IMR-90 (cell line): ENCODE measurements at regions not wholly inside any gene's neighbourhood (a gene's known extent, or its start where the extent isn't known, plus 50 kb on each side); places are given as distances from the start of the nearest gene placed in this dataset.

ENCODE experiments used
- ATAC-seq: fragments of 200-7000 bp; cut with Tn5 transposase; 2 replicates; pipeline ENCODE4 v1.9.1; 2020; ENCODE audit warnings: low read depth, mild to moderate bottlenecking, moderate library complexity
- BruUV-seq: library from RNA; stranded (reverse); fragments of 400-500 nt; replicated peaks from 2 replicates; lab custom pipeline; 2021; lab: Mats Ljungman, UMichigan
- CTCF ChIA-PET: fragments of 300-600 bp; formaldehyde crosslinking; extraction: SDS; loops from one replicate; lab custom pipeline; 2021; ENCODE audit warnings: antibody characterized with exemption; lab: Yijun Ruan, JAX
- POLR2A ChIA-PET: fragments of 300-600 bp; sonication (Branson Sonifier 250); formaldehyde crosslinking; loops from one replicate; lab custom pipeline; 2022; ENCODE audit warnings: antibody characterized with exemption; ENCODE audit not compliant: unreplicated experiment; lab: Charles Lee
- DNase-seq: peaks from one replicate; pipeline ENCODE4 v3.0.0; 2013
- H2AFZ ChIP-seq: replicated peaks from 2 replicates; pipeline ENCODE3; 2013; ENCODE audit warnings: low read length, mild to moderate bottlenecking; ENCODE audit not compliant: poor library complexity
- H2AK5ac ChIP-seq: 2 replicates; pipeline ENCODE4 v1.6.1; 2013; ENCODE audit warnings: low read depth, low read length, inconsistent platforms
- H2AK9ac ChIP-seq: replicated peaks from 2 replicates; pipeline ENCODE3; 2013; ENCODE audit warnings: mild to moderate bottlenecking, low read depth, low read length, moderate library complexity; ENCODE audit not compliant: poor library complexity
- H2BK120ac ChIP-seq: 2 replicates; pipeline ENCODE4 v1.6.1; 2013; ENCODE audit warnings: low read depth, low read length, inconsistent platforms
- H2BK15ac ChIP-seq: 3 replicates; pipeline ENCODE4 v1.6.1; 2013; ENCODE audit warnings: low read depth, low read length, inconsistent platforms
- H2BK20ac ChIP-seq: 2 replicates; pipeline ENCODE4 v1.6.1; 2013; ENCODE audit warnings: low read depth, mild to moderate bottlenecking, inconsistent platforms, low read length, moderate library complexity
- H2BK5ac ChIP-seq: 2 replicates; pipeline ENCODE4 v1.6.1; 2013; ENCODE audit warnings: mild to moderate bottlenecking, low read depth, low read length, inconsistent platforms; ENCODE audit not compliant: poor library complexity, severe bottlenecking
- H3K14ac ChIP-seq: replicated peaks from 2 replicates; pipeline ENCODE4 v1.6.1; 2013; ENCODE audit warnings: low read depth, low read length, inconsistent platforms
- H3K18ac ChIP-seq: 2 replicates; pipeline ENCODE4 v1.6.1; 2013; ENCODE audit warnings: low read depth, low read length, control low read depth
- H3K23ac ChIP-seq: 2 replicates; pipeline ENCODE4 v1.6.1; 2013; ENCODE audit warnings: low read depth, low read length, inconsistent platforms
- H3K27ac ChIP-seq: 2 replicates; pipeline ENCODE4 v1.5.1; 2013; ENCODE audit warnings: mild to moderate bottlenecking, control low read depth, low read length; ENCODE audit not compliant: insufficient read depth
- H3K27me3 ChIP-seq: 2 replicates; pipeline ENCODE4 v1.6.1; 2013; ENCODE audit warnings: low read length; ENCODE audit not compliant: control insufficient read depth, insufficient read depth
- H3K36me3 ChIP-seq: 2 replicates; pipeline ENCODE4 v1.6.1; 2013; ENCODE audit warnings: low read length, mixed read lengths; ENCODE audit not compliant: control insufficient read depth, insufficient read depth
- H3K4ac ChIP-seq: 2 replicates; pipeline ENCODE4 v1.6.1; 2013; ENCODE audit warnings: low read depth, low read length, inconsistent platforms
- H3K4me1 ChIP-seq: 2 replicates; pipeline ENCODE4 v1.6.1; 2013; ENCODE audit warnings: low read length, mixed read lengths; ENCODE audit not compliant: control insufficient read depth, insufficient read depth
- H3K4me2 ChIP-seq: 2 replicates; pipeline ENCODE4 v1.6.1; 2013; ENCODE audit warnings: low read depth, mild to moderate bottlenecking, control low read depth, low read length, moderate library complexity
- H3K4me3 ChIP-seq: 2 replicates; pipeline ENCODE4 v1.5.1; 2013; ENCODE audit warnings: low read depth, mild to moderate bottlenecking, control low read depth, low read length, moderate library complexity; ENCODE audit not compliant: insufficient read depth
- H3K56ac ChIP-seq: 2 replicates; pipeline ENCODE4 v1.6.1; 2013; ENCODE audit warnings: low read length, inconsistent platforms; ENCODE audit not compliant: insufficient read depth; ENCODE audit errors: extremely low read depth
- H3K79me1 ChIP-seq, 2 experiments: 2 replicates each; pipeline ENCODE4 v1.6.1; 2013; ENCODE audit warnings: low read length in 2 of 2, inconsistent platforms in 1 of 2, low read depth in 1 of 2
- H3K9ac ChIP-seq: 2 replicates; pipeline ENCODE4 v1.6.1; 2013; ENCODE audit warnings: low read depth, low read length, control low read depth
- H3K9me1 ChIP-seq: 2 replicates; pipeline ENCODE4 v1.6.1; 2013; ENCODE audit warnings: low read length, inconsistent platforms; ENCODE audit not compliant: insufficient read depth
- H3K9me3 ChIP-seq: 2 replicates; pipeline ENCODE4 v1.6.1; 2013; ENCODE audit warnings: low read length; ENCODE audit not compliant: control insufficient read depth, insufficient read depth
- H4K20me1 ChIP-seq: 2 replicates; pipeline ENCODE4 v1.6.1; 2013; ENCODE audit warnings: low read length, inconsistent platforms; ENCODE audit not compliant: insufficient read depth
- H4K5ac ChIP-seq: 2 replicates; pipeline ENCODE4 v1.6.1; 2013; ENCODE audit warnings: mild to moderate bottlenecking, low read depth, low read length, control low read depth
- H4K8ac ChIP-seq, 2 experiments: 2 replicates each; pipeline ENCODE4 v1.6.1; 2013; ENCODE audit warnings: low read depth in 2 of 2, low read length in 2 of 2, control low read depth in 1 of 2, inconsistent platforms in 1 of 2
- H4K91ac ChIP-seq: 2 replicates; pipeline ENCODE4 v1.6.1; 2013; ENCODE audit warnings: low read depth, low read length, inconsistent platforms; ENCODE audit not compliant: insufficient read depth
- BHLHE40 ChIP-seq: fragments of 150-350 bp; IDR thresholded peaks from 2 replicates; pipeline ENCODE4 v1.6.1; 2016; ENCODE audit warnings: mild to moderate bottlenecking, low read depth, low read length
- CHD1 ChIP-seq: IDR thresholded peaks from 2 replicates; pipeline ENCODE4 v1.6.1; 2012; ENCODE audit warnings: low read depth, low read length, improper control_type of control experiment
- FOS ChIP-seq: fragments of 150-350 bp; IDR thresholded peaks from 2 replicates; pipeline ENCODE4 v1.6.1; 2016; ENCODE audit warnings: low read depth, low read length
- MAFK ChIP-seq: IDR thresholded peaks from 2 replicates; pipeline ENCODE4 v1.6.1; 2012; ENCODE audit warnings: low read depth, low read length, improper control_type of control experiment
- MAZ ChIP-seq: IDR thresholded peaks from 2 replicates; pipeline ENCODE4 v1.6.1; 2012; ENCODE audit warnings: low read depth, mild to moderate bottlenecking, low read length, improper control_type of control experiment, moderate library complexity, borderline replicate concordance
- MXI1 ChIP-seq: IDR thresholded peaks from 2 replicates; pipeline ENCODE4 v1.6.1; 2012; ENCODE audit warnings: low read depth, mild to moderate bottlenecking, low read length, moderate library complexity, borderline replicate concordance
- NFE2L2 ChIP-seq: fragments of 150-350 bp; IDR thresholded peaks from 2 replicates; pipeline ENCODE4 v1.6.1; 2016; ENCODE audit warnings: low read depth, mild to moderate bottlenecking, low read length
- POLR2A ChIP-seq: IDR thresholded peaks from 2 replicates; pipeline ENCODE4 v1.6.1; 2012; ENCODE audit warnings: mild to moderate bottlenecking, low read depth, low read length
- RAD21 ChIP-seq: IDR thresholded peaks from 2 replicates; pipeline ENCODE4 v1.6.1; 2012; ENCODE audit warnings: low read length, improper control_type of control experiment
- RCOR1 ChIP-seq: IDR thresholded peaks from 2 replicates; pipeline ENCODE4 v1.6.1; 2012; ENCODE audit warnings: mild to moderate bottlenecking, low read length, improper control_type of control experiment; ENCODE audit not compliant: insufficient replicate concordance
- RFX5 ChIP-seq: IDR thresholded peaks from 2 replicates; pipeline ENCODE4 v1.8.0; 2012; ENCODE audit warnings: low read depth, mild to moderate bottlenecking, low read length, moderate library complexity
- SMC3 ChIP-seq: fragments of 150-350 bp; IDR thresholded peaks from 2 replicates; pipeline ENCODE4 v1.6.1; 2016; ENCODE audit warnings: low read depth, mild to moderate bottlenecking, antibody characterized with exemption, low read length, moderate library complexity
- USF2 ChIP-seq: fragments of 150-350 bp; IDR thresholded peaks from 2 replicates; pipeline ENCODE4 v1.6.1; 2017; ENCODE audit warnings: mild to moderate bottlenecking, antibody characterized with exemption, low read length, low read depth
- WGBS, 2 experiments: methylation state at CpG; one replicate each; pipeline versions ENCODE4 v1.1.5 to v1.1.7; 2013; ENCODE audit warnings: missing lambda C conversion rate in 2 of 2; ENCODE audit not compliant: insufficient read length in 1 of 2; ENCODE audit errors: extremely low coverage in 2 of 2; 5-methylcytosine and 5-hydroxymethylcytosine counted together
- dilution Hi-C: fragments of 300-500 bp; cut with HindIII; formaldehyde crosslinking; loops from one replicate; pipeline ENCODE4 v1.14.3; 2018; ENCODE audit warnings: low sequenced_read_pairs; ENCODE audit not compliant: unreplicated experiment
- in situ Hi-C: fragments of 300-500 bp; cut with MboI; formaldehyde crosslinking; loops from 3 replicates; pipeline ENCODE4 v1.14.3; 2019; ENCODE audit warnings: low sequenced_read_pairs, inconsistent platforms, mixed read lengths
- intact Hi-C: fragments of 100-400 bp; cut with micrococcal nuclease; formaldehyde crosslinking; loops from 2 replicates; pipeline ENCODE4 v1.10.0; 2022
- TF ChIP-seq, protein P1 (sequence below): conservative IDR thresholded peaks from 2 replicates; pipeline ENCODE4 v1.5.1; 2012; ENCODE audit warnings: mild to moderate bottlenecking, low read depth, low read length, improper control_type of control experiment
- TF ChIP-seq, protein P2 (sequence below): fragments of 150-350 bp; IDR thresholded peaks from 2 replicates; pipeline ENCODE4 v1.6.1; 2016; ENCODE audit warnings: low read depth, mild to moderate bottlenecking, low read length, moderate library complexity, borderline replicate concordance

DNA sequence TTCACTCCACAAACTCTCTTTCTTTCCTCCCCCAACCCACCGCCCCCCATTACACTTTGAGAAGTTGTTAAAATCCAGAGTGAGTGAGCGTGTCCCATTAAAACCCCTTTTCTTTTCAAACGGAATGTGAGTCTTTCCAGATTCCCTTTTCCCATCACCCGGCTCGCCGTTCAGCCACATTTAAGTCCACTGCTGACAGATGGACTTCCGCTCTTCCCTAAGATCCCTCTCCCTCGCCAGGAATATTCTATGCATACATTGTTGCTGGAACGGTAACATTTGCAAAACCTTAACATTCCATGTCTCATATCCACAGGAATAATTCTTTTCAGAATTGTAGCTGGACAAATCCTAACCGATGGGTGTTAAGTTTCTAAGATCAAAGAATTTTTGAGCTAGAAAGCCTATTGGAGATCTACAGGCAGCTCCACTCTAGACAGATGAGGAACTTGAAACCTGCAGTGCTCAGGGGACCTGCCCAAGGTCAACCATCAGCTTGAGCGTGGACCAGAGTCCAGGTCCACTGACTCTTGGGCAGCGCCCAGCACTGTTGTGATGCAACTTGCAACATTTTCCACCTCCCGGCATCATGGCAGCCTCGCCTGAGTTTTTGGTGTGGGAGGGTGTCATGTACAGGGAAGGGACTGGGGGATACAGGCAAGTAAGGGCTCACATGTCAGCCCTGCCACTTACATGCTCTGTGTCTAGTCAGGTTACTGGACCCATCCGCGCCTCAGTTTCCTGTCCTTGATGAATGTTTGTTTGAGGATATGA is 500.1 kb downstream of the CCDC171 start:
- no peak overlapping the region for H4K5ac ChIP-seq
- dilution Hi-C loops = no loop called here
- in situ Hi-C loops = no loop called here
- H2AK5ac ChIP-seq = peak overlapping the region; percentile 59
- H2BK15ac ChIP-seq = no peak overlapping the region
- 96% methylated on average over 7 of the region's 16 CpGs; no CpG with 5 or more reads in 1 of the 2 experiments for WGBS, 2 experiments
- ATAC-seq (no peak), DNase-seq (no peak)
- H3K27ac ChIP-seq = no peak overlapping the region
- no peaks in the 10 kb centered on the region for H4K20me1 ChIP-seq
- H3K4me1 ChIP-seq = peaks cover 4% of the 10 kb centered on the region
- H4K8ac ChIP-seq = no peak overlapping the region
- POLR2A ChIA-PET = no interaction called here
- peaks cover 5% of the 10 kb centered on the region; the same call in 1 of the 2 replicates for H3K9me1 ChIP-seq
- H3K9me3 ChIP-seq = no peaks in the 10 kb centered on the region
- H3K27me3 ChIP-seq = no peaks in the 10 kb centered on the region
- H3K18ac ChIP-seq = no peak overlapping the region
- H2BK5ac ChIP-seq = no peak overlapping the region
- peak overlapping the region; percentile 34 for H3K4ac ChIP-seq
- H3K79me1 ChIP-seq = 0 out of 4 replicates have a peak, but pooled peaks cover 0 to 5% of the 10 kb centered on the region in 2 experiments
- no peak overlapping the region for H3K56ac ChIP-seq
- H3K4me2 ChIP-seq = no peak overlapping the region
- intact Hi-C loops = no loop called here
- no peak overlapping the region for H3K14ac ChIP-seq
- no peaks in the 10 kb centered on the region for H3K36me3 ChIP-seq
- peak overlapping the region; percentile 52; the same call in 1 of the 2 replicates for H2BK120ac ChIP-seq
- H3K4me3 ChIP-seq = no peak overlapping the region
- no peak overlapping the region for H2AK9ac ChIP-seq
- BruUV-seq = no TSS peak
- no peak overlapping the region for H3K9ac ChIP-seq
- CTCF ChIA-PET = no interaction called here
- peak overlapping the region; percentile 27; the same call in 1 of the 2 replicates for H2BK20ac ChIP-seq
- no peak overlapping the region for H2AFZ ChIP-seq
- no peak overlapping the region for H4K91ac ChIP-seq
- no peak overlapping the region for H3K23ac ChIP-seq
- no peak for TF ChIP-seq POLR2A
- no peak for TF ChIP-seq USF2
- no peak for TF ChIP-seq MXI1
- no peak for TF ChIP-seq RCOR1
- no peak for TF ChIP-seq MAZ
- TF ChIP-seq CHD1 = no peak
- no peak for TF ChIP-seq BHLHE40
- TF ChIP-seq, protein P1, sequence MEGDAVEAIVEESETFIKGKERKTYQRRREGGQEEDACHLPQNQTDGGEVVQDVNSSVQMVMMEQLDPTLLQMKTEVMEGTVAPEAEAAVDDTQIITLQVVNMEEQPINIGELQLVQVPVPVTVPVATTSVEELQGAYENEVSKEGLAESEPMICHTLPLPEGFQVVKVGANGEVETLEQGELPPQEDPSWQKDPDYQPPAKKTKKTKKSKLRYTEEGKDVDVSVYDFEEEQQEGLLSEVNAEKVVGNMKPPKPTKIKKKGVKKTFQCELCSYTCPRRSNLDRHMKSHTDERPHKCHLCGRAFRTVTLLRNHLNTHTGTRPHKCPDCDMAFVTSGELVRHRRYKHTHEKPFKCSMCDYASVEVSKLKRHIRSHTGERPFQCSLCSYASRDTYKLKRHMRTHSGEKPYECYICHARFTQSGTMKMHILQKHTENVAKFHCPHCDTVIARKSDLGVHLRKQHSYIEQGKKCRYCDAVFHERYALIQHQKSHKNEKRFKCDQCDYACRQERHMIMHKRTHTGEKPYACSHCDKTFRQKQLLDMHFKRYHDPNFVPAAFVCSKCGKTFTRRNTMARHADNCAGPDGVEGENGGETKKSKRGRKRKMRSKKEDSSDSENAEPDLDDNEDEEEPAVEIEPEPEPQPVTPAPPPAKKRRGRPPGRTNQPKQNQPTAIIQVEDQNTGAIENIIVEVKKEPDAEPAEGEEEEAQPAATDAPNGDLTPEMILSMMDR = no peak
- no peak for TF ChIP-seq RFX5
- TF ChIP-seq SMC3 = no peak
- no peak for TF ChIP-seq MAFK
- no peak for TF ChIP-seq RAD21
- TF ChIP-seq NFE2L2 = no peak
- TF ChIP-seq, protein P2, sequence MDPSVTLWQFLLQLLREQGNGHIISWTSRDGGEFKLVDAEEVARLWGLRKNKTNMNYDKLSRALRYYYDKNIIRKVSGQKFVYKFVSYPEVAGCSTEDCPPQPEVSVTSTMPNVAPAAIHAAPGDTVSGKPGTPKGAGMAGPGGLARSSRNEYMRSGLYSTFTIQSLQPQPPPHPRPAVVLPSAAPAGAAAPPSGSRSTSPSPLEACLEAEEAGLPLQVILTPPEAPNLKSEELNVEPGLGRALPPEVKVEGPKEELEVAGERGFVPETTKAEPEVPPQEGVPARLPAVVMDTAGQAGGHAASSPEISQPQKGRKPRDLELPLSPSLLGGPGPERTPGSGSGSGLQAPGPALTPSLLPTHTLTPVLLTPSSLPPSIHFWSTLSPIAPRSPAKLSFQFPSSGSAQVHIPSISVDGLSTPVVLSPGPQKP = no peak
- TF ChIP-seq FOS = no peak
